Kidney glomerular epithelial cell (primary cell): ENCODE measurements at regions not wholly inside any gene's neighbourhood (a gene's known extent, or its start where the extent isn't known, plus 50 kb on each side); places are given as distances from the start of the nearest gene placed in this dataset.

Experiments used
- DNase-seq: peaks from one replicate; lab custom pipeline; 2025; lab: John Stamatoyannopoulos, UW

GRCh38 chr5:93057311-93057710 is 523.7 kb downstream of the NR2F1-AS1 start:
- DNase-seq: no peak

DNA sequence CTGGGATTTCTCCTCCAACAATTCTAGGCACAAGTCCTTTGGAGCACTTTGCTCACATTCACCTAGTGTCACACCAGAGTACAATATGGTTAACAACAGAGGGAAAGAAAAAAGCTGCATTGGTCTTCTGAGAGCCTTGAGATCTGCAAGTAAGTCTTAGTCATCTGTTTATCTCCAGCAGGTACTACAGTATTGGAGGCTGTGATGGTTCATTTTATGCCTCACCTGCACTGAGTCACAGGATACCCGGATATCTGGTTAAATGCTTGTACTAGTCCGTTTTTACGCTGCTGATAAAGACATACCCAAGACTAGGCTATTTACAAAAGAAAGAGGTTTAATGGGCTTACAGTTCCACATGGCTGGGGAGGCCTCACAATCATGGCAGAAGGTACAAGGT is 525.0 kb downstream of the NR2F1-AS1 start:
- no peak for DNase-seq

- DNase-seq: no peak
Observed at GRCh38 chr5:93055561-93055960, 525.5 kb downstream of the NR2F1-AS1 start.

GRCh38 chr5:93054424-93055163 is 526.4 kb downstream of the NR2F1-AS1 start:
- no peak for DNase-seq

DNA sequence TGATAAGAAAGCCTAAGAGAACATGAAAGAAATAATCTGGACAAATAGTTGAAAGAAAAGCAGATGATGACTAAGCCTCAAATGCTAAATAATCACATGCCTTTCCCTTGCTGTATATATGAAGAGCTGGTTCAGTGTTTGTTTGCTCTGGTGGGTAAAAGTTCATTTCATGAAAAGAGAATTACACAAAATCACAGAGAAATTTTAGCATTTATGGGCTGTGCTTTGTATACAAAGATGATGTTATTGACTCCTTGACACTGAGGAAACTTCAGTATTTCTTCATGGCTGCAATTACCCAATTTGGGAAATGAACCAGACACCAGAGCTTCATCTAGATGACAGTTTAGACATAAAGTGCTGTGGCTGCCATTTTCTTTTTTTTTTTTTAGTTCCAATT is 527.2 kb downstream of the NR2F1-AS1 start:
- no peak for DNase-seq

- no peak for DNase-seq
Observed at GRCh38 chr5:93048858-93049257, 532.2 kb downstream of the NR2F1-AS1 start.

- DNase-seq: no peak
Observed at GRCh38 chr5:93044859-93045666, 536.0 kb downstream of the NR2F1-AS1 start.

- DNase-seq: no peak
Observed at GRCh38 chr5:93039888-93040287, 541.1 kb downstream of the NR2F1-AS1 start.

DNA sequence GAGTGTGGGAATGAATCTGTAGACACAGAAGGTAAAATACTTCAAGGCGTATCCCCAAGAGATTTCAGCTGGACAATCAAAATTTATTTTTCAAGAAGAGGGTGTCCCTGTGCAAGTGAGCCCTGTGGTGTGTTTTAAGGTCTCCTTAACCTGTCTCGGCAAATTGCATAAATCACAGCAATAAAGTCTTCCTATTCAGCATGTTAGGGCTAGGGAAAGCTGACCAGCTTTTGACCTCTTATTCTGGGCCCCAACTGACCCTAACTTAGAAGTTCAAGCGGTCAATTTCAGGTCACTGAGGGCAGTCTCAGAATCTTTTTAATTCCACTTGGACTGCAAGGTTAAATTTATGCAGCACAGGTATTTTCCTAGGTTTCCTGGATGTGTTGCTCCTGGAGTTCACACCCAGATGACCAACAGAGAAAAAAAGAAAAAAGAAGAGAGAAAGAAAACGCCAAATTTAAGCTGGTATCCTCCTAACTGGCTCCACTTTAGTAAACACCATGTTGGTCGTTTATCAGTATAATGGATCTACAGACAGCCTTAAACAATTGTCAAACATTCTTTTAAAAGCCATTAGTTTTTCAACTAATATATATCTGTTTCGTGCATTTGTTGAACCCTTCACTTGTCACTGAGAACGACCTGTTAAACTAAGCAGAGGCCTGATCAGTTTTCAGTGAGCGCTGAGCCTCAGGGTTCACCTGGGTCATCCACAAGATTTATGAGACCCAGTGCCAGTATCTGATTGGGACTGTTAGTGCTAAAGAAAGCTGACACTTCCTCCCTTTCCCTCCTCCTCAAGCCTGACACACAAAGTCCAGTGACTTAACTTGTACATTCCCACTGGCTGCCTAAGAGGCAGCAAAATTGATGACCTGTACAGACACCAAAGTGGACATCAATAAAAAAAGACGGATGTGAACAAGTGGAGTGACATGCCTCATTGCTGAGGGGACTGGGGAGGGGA is 546.1 kb downstream of the NR2F1-AS1 start:
- no peak for DNase-seq

GRCh38 chr5:93022796-93023447 is 558.1 kb downstream of the NR2F1-AS1 start:
- DNase-seq: no peak

DNA sequence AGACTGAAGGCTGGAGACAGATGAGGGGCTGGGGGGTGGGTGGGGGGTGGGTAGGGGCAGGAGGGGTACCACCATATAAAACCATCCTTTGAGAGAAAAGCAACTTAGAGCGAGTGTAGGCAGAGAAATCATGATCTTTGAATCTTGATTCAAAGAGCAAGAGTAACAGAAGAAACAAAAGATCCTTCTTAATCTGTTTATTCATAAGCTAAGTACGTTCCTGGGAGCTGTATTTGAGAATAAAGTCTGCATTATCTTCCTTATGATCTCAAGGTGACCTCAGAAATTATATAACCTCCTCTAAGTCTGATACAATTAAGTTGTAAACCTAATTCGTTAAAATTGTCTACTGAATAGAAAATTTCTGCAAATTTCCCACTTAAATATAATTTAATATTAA is 558.8 kb downstream of the NR2F1-AS1 start:
- no peak for DNase-seq

DNA sequence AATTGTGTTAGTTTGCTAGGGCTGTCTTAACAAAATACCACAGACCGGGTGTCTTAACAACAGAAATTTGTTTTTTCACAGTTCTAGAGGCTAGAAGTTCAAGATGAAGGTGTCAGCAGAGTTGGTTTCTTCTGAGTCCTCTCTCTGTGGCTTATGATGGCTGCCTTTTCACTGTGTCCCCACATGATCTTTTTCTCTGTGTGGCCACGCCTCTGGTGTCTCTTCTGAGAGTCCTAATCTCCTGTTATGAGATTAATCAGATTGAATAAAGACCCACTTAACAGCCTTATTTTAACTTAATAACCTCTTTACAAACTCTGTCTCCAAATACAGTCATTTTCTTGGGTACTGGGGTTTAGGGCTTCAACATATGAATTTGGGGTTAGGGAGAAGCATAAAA is 561.1 kb downstream of the NR2F1-AS1 start:
- DNase-seq: no peak

- no peak for DNase-seq
Observed at GRCh38 chr5:93018461-93018860, 562.6 kb downstream of the NR2F1-AS1 start.

DNA sequence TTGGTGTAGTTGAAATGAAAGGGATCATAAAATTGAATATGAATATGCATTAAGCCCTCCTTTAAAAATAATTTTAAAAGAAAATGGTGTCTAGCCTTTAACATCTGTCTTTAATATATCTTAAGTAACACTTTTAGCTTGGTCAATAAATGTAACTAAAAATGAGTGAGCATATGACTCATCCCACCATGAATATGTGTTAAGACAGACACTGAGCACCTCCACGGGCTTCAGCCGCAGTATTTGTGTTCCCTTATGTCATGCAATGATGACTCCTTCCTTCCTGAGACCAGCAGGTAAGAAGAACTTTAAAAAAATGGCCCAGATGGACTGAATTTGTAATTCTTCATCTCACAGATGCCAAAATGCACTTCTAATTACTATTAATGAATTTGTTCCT is 563.2 kb downstream of the NR2F1-AS1 start:
- no peak for DNase-seq

DNA sequence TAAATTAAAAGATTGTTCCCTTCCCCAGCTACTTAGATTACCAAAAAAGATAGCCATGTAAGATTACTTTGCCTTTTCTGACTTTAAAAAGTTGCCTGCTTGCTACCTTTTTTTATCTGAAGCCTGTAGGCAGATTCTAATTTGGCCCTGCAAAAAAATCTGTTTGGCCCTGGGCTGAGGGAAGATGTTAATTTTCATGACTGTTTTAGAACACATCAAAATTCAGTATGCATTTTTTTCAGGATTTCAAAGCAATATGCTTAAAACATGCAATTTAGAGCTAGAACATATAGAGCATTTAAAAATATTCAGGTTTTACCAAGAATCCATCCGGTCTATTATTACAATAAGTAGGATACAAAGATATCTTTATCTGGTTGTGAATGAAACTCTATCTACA is 563.6 kb downstream of the NR2F1-AS1 start:
- no peak for DNase-seq

GRCh38 chr5:93010616-93011015 is 570.4 kb downstream of the NR2F1-AS1 start:
- DNase-seq: no peak

GRCh38 chr5:93010037-93010436 is 571.0 kb downstream of the NR2F1-AS1 start:
- DNase-seq: no peak

DNA sequence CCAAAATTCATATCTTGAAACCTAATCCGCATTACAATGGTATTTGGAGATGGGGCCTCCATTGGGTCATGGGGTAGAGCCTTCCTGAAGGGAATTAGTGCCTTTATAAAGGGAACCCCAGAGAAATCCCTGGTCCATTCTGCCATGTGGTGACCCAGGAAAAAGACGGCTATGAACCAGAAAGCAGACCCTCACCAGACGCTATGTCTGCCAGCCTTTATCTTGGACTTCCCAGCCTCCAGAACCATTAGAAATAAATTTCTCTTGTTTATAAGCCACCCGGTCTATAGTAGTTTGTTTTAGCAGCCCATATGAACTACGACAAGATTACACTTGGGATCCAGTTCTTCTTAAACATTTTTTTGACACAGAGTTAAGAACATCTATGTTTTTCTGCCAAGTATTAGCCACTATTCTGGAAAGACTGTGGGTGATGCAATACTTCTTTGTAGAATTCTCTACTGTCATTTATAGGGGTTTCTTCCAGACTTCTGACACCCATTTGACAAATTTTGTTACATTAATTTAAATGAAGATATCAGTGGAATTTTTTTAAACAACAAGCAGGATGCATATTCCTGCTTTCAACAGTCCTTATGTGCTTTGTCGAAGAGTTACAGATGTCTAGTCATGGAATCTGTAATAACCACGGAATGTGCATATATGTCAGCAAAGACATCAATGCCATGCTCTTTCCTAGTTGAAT is 572.4 kb downstream of the NR2F1-AS1 start:
- no peak for DNase-seq

GRCh38 chr5:93006915-93007314 is 574.1 kb downstream of the NR2F1-AS1 start:
- no peak for DNase-seq

- DNase-seq: no peak
Observed at GRCh38 chr5:92998456-92998855, 582.6 kb downstream of the NR2F1-AS1 start.

GRCh38 chr5:92994392-92994791 is 586.6 kb downstream of the NR2F1-AS1 start:
- no peak for DNase-seq
